Lower lobe of right lung (tissue), 2 donors: ENCODE measurements at regions not wholly inside any gene's neighbourhood (a gene's known extent, or its start where the extent isn't known, plus 50 kb on each side); places are given as distances from the start of the nearest gene placed in this dataset.

Experiments
- ATAC-seq, 2 donors: fragments of 200-7000 bp; cut with Tn5 transposase; one replicate each; pipeline ENCODE4 v1.9.1; 2020 to 2022; ENCODE audit warnings: mild to moderate bottlenecking in 2 of 2, moderate library complexity in 2 of 2
- DNase-seq: peaks from one replicate; pipeline ENCODE4 v3.0.0-alpha.2; 2020
- H3K27ac ChIP-seq: fragments of 200-600 bp; one replicate; pipeline ENCODE4 v1.8.0; 2022
- H3K27me3 ChIP-seq: fragments of 200-600 bp; one replicate; pipeline ENCODE4 v1.8.0; 2022; ENCODE audit warnings: low read depth
- H3K36me3 ChIP-seq: fragments of 200-600 bp; one replicate; pipeline ENCODE4 v1.8.0; 2022; ENCODE audit warnings: mild to moderate bottlenecking
- H3K4me1 ChIP-seq: fragments of 200-600 bp; one replicate; pipeline ENCODE4 v1.8.0; 2022
- H3K4me3 ChIP-seq: fragments of 200-600 bp; one replicate; pipeline ENCODE4 v1.8.0; 2022; ENCODE audit warnings: mild to moderate bottlenecking
- H3K9me3 ChIP-seq: fragments of 200-600 bp; one replicate; pipeline ENCODE4 v1.8.0; 2022
- intact Hi-C: fragments of 100-400 bp; cut with DNase I; formaldehyde crosslinking; loops from one replicate; pipeline ENCODE4 v1.11.0; 2022
- TF ChIP-seq, protein P1 (sequence below): fragments of 200-600 bp; IDR thresholded peaks from one replicate; pipeline ENCODE4 v1.8.0; 2022; ENCODE audit warnings: antibody characterized with exemption, mild to moderate bottlenecking
- donor health status: DM: no; HTN: yes; CAD: no; lungs with severe emphysema.

DNA sequence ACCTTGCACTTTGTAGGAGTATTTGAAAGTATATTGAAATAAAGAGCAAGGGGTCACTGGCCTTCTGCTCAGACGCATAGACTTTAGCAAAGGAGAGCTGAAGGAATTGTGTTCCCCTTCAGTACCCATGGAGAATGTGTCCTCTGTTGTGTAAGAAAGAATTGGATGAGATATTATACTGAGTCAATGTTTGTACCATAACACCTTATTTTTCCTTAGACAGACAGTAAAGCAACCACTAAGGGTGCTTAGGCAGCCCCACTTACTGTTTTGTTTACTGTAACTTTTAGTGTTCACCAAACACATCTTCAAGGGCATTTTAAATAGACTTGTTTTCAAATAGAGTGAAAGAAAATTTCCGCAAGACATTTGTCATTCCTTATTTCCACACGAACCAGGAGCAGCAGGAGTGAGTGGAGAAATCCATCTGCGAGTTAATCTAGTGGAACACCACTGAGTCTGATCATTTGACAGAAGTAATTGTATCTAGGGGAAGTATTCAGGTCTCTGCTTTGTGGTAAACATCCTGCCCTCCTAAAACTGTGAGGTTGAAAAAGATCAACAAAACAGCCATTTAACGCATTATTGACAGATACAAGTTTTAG is 89.5 kb downstream of the SLIT2 start:
- Histone ChIP-seq H3K9me3 (no peaks in the 10 kb centered on the region), H3K4me3 (no peak overlapping the region), H3K27ac (no peak overlapping the region), H3K27me3 (no peaks in the 10 kb centered on the region), H3K36me3 (no peaks in the 10 kb centered on the region), H3K4me1 (no peaks in the 10 kb centered on the region)
- DNase-seq (no peak), ATAC-seq (no peak)
- intact Hi-C loops: no loop called here
- TF ChIP-seq, protein P1, sequence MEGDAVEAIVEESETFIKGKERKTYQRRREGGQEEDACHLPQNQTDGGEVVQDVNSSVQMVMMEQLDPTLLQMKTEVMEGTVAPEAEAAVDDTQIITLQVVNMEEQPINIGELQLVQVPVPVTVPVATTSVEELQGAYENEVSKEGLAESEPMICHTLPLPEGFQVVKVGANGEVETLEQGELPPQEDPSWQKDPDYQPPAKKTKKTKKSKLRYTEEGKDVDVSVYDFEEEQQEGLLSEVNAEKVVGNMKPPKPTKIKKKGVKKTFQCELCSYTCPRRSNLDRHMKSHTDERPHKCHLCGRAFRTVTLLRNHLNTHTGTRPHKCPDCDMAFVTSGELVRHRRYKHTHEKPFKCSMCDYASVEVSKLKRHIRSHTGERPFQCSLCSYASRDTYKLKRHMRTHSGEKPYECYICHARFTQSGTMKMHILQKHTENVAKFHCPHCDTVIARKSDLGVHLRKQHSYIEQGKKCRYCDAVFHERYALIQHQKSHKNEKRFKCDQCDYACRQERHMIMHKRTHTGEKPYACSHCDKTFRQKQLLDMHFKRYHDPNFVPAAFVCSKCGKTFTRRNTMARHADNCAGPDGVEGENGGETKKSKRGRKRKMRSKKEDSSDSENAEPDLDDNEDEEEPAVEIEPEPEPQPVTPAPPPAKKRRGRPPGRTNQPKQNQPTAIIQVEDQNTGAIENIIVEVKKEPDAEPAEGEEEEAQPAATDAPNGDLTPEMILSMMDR: no peak

DNA sequence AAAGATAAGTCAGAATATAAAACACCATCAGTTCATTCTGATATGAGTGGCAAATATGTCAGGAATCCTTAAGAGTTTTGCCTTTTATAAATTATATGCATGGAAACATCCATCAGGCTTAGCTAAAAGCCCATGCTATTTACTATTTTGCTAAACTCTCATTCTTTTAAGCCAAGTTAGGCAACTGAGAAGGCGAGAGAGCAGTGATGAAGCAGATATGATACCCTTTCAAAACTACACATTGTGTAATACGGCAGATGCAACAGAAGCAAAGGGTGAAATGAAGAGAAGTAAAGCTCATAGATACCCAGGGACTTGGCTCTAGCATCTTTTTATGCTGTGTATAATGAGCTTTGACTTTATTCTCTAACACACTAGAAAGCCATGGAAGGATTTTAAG is 95.8 kb downstream of the SLIT2 start:
- H3K27ac ChIP-seq: no peak overlapping the region
- H3K27me3 ChIP-seq: no peaks in the 10 kb centered on the region
- H3K9me3 ChIP-seq: no peaks in the 10 kb centered on the region
- no peak overlapping the region for H3K4me3 ChIP-seq
- no peaks in the 10 kb centered on the region for H3K4me1 ChIP-seq
- ATAC-seq (no peak), DNase-seq (no peak)
- H3K36me3 ChIP-seq: no peaks in the 10 kb centered on the region
- intact Hi-C loops: no loop called here
- TF ChIP-seq, protein P1: no peak

DNA sequence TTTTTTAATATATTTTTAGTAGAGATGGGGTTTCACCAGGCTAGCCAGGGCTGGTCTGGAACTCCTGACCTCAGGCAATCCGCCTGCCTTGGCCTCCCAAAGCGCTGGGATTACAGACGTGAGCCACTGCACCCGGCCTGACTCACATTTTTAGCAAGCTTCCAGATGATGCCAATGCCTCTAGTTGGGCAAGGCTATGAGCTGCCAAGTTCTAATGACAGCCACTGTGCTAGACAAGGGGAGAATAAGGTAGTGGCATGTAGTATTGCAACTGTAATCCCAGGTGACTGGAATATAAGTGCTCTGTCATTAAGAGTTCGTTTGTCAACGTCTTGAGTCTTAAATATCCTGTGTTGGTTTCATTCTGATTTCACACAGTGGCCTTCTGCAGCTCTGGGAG is 96.7 kb downstream of the SLIT2 start:
- DNase-seq: no peak
- Histone ChIP-seq H3K27ac (no peak overlapping the region), H3K36me3 (no peaks in the 10 kb centered on the region), H3K9me3 (no peaks in the 10 kb centered on the region), H3K4me1 (no peaks in the 10 kb centered on the region), H3K27me3 (no peaks in the 10 kb centered on the region), H3K4me3 (no peak overlapping the region)
- TF ChIP-seq, protein P1: no peak
- intact Hi-C loops: no loop called here
- no peak for ATAC-seq

DNA sequence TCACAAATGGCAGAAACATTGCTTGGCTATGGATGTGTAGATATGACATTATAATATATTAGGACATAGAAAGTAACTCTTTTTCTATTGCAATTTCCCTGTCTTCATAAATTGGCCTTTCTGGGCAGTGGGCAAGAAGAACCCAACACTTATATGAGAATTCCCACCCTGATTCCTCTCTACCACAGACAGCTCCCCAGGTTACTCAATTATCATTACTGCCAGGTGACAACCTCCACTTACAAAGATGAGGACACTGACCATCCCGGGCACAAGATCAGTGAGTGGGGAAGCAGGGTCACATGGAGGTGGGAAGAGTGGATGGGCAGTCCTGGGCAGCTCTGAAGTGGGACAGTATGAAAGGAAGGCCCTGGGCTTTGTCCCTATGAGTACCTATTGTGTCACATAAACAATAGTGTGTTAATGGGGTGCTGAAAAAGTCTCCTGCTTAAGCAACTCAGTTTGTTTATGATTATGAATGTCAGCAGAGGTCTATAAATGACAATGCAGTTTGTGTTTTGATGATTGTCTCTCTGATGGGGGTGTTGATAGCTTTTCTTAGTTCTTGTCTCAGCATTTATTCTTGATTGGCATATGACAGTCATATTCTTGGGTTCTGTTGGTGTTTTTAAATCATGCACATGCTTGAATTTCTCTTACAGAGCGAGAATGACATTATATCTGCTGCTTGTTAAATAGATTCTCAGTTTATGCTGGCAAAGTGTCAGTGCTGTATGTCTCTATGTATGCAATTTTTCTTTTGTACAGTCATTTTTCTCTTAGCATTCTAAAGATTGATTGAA is 99.9 kb downstream of the SLIT2 start:
- no peak overlapping the region for H3K27ac ChIP-seq
- no peak overlapping the region for H3K4me3 ChIP-seq
- TF ChIP-seq, protein P1: no peak
- DNase-seq (no peak), ATAC-seq (peak in 1 of 2 donors; percentile 35)
- no peaks in the 10 kb centered on the region for H3K9me3 ChIP-seq
- no peaks in the 10 kb centered on the region for H3K4me1 ChIP-seq
- H3K27me3 ChIP-seq: no peaks in the 10 kb centered on the region
- intact Hi-C loops: no loop called here
- no peaks in the 10 kb centered on the region for H3K36me3 ChIP-seq

DNA sequence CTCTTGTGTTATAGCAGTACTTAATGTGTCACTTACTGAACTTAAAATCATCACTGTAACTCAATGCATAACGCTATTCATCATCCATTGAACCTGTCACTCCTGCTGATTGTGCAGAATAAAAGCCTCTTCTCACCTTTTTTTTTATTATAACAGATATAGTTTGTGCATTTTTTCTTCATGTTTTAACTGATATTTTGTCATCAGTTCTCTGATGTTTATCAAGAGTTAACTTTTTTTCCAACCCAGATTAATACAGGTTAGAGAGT is 100.4 kb downstream of the SLIT2 start:
- Histone ChIP-seq H3K4me3 (no peak overlapping the region), H3K27ac (no peak overlapping the region), H3K4me1 (no peaks in the 10 kb centered on the region), H3K36me3 (no peaks in the 10 kb centered on the region), H3K9me3 (no peaks in the 10 kb centered on the region), H3K27me3 (no peaks in the 10 kb centered on the region)
- TF ChIP-seq, protein P1: no peak
- no peak for DNase-seq
- ATAC-seq: no peak
- intact Hi-C loops: no loop called here
